ENCODE measurements at regions not wholly inside any gene's neighbourhood (a gene's known extent, or its start where the extent isn't known, plus 50 kb on each side); places are given as distances from the start of the nearest gene placed in this dataset. TPM values are rescaled to one million over a fixed set of nuclear protein-coding genes. Genes with fewer than 3 reads are reported as not detected.
"Not testable (repeated sequence)": the region's sequence is repeated elsewhere in the genome, so short reads cannot be mapped to it uniquely, and the experiment has no call there.

GRCh38 chr4:49618436-49618835 is 632.4 kb downstream of the CWH43 start:
- H3K4me3 ChIP-seq; H3K36me3 ChIP-seq; DNase-seq (ENCODE audit: extremely low spot score in 2 of 2); H3K27ac ChIP-seq; H3K4me1 ChIP-seq; intact Hi-C loops (cut with DNase I); H3K27me3 ChIP-seq; H3K9me3 ChIP-seq: not testable (repeated sequence)

GRCh38 chr4:49626478-49626877 is 640.4 kb downstream of the CWH43 start:
- H3K4me3 ChIP-seq; intact Hi-C loops (cut with DNase I): not testable (repeated sequence)

More at GRCh38 chr4:49626478-49626877, 640.4 kb downstream of the CWH43 start:
- not testable (repeated sequence) for DNase-seq (ENCODE audit: extremely low spot score in 2 of 2); H3K27me3 ChIP-seq; H3K4me1 ChIP-seq; H3K36me3 ChIP-seq; H3K9me3 ChIP-seq; H3K27ac ChIP-seq

Small RNA genes in the stretch of these regions (small RNA-seq; reads per million reads assigned to genes)
- gene AC119751.2 (not detected), gene AC119751.6 (not detected), gene AC119751.7 (not detected), gene AC119751.8 (not detected)

All from vagina (tissue), 2 donors.